ENCODE measurements at regions not wholly inside any gene's neighbourhood (a gene's known extent, or its start where the extent isn't known, plus 50 kb on each side); places are given as distances from the start of the nearest gene placed in this dataset.
"Not testable (repeated sequence)": the region's sequence is repeated elsewhere in the genome, so short reads cannot be mapped to it uniquely, and the experiment has no call there.

GRCh38 chr11:22920939-22921565, 60.8 kb upstream of the CCDC179 start:
- DNase-seq (ENCODE audit: low read depth): no peak

GRCh38 chr11:22922672-22923071, 62.4 kb upstream of the CCDC179 start:
- no peak for DNase-seq (ENCODE audit: low read depth)

DNA sequence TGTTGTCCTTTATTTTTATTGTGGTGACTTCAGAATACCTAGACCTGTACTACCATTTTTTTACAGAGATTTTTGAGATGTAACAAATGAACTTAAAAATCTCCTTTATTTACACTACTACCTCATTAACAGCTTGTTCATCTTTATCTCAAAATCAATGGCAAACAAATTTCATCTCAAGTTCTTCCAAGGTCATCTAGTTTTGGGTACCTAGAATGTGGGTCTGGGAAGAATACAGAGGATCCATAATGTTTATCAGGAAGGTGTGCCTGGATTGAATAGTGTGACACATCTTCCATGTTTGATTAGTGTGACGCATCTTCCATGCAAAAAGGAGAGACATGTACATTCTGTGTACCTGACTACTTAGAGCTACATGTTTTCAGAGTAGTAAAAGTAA, 63.3 kb upstream of the CCDC179 start:
- DNase-seq (ENCODE audit: low read depth): no peak

GRCh38 chr11:22926341-22926740, 66.1 kb upstream of the CCDC179 start:
- DNase-seq (ENCODE audit: low read depth): no peak

- no peak for DNase-seq (ENCODE audit: low read depth)
Observed at GRCh38 chr11:22927793-22928192, 67.5 kb upstream of the CCDC179 start.

DNA sequence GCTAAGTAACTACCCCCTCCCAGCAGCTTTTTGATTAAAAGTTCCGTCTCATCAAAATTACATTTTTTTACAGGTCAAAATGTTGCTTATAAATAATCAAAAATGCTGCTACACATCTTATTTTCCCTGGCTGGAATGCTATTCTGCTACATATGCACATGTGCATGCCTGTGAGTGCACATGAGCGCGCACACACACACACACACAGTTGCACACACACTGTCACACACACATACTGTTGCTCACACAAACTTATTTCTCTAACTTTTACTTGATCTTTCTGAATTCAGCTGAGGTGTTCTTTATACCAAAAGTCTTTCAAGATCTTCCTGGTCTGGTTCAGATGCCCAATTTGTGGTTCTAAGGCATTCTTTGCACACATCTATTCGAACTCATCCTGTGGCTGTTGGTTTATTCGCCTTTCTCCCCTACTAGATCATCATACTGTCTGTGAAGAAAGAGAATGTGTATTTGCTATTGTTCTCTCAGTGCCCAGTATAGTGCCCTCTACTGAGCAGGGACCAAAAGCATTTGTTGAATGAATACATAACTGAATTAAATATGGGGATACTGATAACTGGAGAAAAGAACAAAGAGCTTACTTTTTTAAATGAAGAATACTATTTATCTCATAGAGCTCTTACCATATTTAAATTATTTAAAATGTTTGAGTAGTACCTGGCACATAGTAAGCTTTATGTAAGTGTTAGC, 68.1 kb upstream of the CCDC179 start:
- DNase-seq (ENCODE audit: low read depth): no peak

DNA sequence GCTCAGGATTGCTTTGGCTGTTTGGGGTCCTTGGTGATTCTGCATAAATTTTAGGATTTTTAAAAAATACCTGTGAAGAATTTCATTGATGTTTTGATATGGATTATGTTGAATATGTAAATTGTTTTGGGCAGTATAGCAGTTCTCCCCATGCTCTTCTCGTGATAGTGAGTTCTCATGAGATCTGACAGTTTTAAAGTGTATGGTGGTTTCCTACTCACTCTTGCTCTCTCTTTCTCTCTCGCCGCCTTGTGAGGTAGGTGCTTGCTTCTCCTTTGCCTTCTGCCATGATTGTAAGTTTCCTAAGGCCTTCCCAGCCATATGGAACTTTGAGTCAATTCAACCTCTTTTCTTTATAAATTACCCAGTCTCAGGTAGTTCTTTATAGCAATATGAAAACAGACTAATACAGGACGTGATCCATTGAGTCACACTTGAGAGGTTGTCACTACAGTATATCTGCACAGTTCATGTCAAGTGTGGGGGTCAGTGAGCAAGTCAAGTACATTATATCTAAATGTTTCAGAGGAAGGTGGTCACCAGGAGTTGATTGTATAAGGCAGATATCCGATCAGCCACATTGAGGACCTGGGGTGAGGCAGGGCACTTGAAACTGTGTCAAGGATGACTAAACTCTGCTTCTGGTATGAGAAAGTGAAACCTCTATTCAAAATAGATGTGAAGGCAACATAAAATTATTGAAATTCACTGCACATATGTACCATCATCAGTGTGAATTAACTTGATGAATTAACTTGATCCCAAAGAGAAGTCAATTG, 70.7 kb upstream of the CCDC179 start:
- no peak for DNase-seq (ENCODE audit: low read depth)

- DNase-seq (ENCODE audit: low read depth): no peak
Observed at GRCh38 chr11:22938691-22939090, 78.4 kb upstream of the CCDC179 start.

DNA sequence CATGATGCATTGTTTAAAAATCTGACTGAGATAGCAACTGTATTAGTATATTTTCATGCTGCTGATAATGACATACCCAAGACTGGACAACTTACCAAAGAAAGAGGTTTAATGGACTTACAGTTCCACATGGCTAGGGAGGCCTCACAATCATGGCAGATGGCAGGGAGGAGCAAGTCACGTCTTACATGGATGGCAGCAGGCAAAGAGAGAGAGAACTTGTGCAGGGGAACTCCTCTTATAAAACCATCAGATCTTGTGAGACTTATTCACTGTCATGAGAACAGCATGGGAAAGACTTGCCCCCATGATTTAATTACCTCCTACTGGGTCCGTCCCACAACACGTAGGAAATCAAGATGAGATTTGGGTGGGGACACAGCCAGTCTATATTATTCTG, 81.3 kb upstream of the CCDC179 start:
- not testable (repeated sequence) for DNase-seq (ENCODE audit: low read depth)

- DNase-seq (ENCODE audit: low read depth): no peak
Observed at GRCh38 chr11:22957786-22958185, 97.5 kb upstream of the CCDC179 start.

DNA sequence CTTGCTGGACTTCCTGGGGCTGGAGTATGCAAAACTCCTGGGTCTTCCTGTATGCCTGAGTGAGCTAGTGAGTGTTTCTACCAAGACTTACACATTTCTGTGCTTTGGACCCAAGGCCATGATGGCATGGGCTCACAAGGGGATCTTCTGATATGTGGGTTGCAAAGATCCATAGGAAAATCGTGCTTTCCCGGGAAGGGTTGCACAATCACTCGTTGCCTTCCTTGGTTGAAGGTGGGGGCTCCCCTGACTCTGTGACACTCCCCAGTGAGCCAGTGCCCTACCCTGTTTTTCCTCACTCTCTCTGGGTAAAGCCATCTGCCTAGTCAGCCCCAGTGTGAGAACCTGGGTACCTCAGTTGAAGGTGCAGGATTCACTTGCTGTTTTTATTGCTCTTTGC, 114.0 kb upstream of the CCDC179 start:
- DNase-seq (ENCODE audit: low read depth): no peak

DNA sequence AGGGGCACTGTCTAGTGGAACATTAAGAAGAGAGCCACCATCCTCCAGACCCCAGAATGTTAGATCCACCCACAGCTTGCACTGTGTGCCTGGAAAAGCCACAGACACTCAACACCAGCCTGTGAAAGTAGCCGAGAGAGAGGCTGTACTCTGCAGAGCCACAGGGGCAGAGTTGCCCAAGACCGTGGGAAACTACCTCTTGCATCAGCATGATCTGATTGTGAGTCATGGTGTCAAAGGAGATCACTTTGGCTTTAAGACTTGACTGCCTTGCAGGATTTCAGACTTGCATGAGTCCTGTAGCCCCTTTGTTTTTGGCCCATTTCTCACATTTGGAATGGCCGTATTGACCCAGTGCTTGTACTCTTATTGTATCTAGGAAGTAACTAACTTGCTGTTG, 115.9 kb upstream of the CCDC179 start:
- no peak for DNase-seq (ENCODE audit: low read depth)

GRCh38 chr11:22982903-22983302, 122.6 kb upstream of the CCDC179 start:
- no peak for DNase-seq (ENCODE audit: low read depth)

DNA sequence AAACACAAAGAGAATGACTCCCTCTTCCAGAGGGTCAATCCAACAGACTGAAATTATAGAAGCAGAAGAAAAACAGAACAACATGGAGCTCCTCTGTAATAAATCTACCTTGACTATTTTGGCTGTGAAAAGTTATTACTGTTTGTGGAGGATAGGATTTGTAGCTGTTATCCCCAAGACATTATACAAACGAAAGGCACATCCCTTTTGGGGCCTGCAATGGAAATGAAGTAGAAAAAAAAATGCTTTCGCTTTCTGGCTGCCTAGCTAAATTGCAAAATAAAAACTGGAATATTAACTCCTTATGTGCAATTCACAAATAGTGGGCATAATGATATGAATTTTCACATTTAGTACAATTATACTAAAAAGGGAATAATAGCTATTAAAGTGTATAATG, 123.8 kb upstream of the CCDC179 start:
- DNase-seq (ENCODE audit: low read depth): no peak

DNA sequence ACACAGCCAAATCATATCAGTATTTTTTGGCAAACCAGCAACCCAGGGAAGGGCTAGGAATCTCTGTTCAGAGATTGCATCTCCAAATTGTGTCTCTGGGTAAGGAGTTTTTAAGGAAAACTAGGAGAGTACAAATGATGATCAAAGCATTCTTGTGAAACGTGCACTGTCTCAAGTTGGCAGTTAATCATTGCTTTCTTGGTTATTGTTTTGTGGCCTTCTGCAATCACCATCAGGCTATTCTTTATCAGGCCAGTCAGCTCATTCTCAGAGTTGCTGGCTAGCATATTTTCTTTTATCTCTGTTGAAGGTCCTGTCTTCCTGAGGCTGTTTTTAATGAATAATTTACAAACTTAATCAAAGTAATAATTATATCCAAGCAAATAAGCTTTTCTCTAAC, 129.1 kb upstream of the CCDC179 start:
- no peak for DNase-seq (ENCODE audit: low read depth)

DNA sequence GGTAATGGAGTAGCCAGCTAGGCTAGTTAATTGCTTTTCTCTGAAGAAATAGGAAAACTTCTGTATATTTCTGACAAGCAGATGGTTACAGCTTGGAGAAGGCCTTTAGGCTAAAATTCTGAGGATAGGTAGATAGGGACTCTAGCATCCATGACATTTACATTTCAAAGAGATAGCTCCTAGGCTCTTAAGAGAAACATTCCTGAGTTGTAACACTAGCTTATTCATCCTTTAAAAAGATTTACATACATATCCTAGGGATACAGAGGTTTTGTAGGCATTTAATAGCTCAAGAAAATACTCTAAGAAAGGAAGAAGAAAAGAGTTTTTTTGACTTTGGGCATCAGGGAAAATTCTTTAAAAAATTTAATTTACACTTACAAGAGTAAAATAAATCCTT, 130.9 kb upstream of the CCDC179 start:
- DNase-seq (ENCODE audit: low read depth): no peak

- no peak for DNase-seq (ENCODE audit: low read depth)
Observed at GRCh38 chr11:23006730-23007129, 146.5 kb upstream of the CCDC179 start.

DNA sequence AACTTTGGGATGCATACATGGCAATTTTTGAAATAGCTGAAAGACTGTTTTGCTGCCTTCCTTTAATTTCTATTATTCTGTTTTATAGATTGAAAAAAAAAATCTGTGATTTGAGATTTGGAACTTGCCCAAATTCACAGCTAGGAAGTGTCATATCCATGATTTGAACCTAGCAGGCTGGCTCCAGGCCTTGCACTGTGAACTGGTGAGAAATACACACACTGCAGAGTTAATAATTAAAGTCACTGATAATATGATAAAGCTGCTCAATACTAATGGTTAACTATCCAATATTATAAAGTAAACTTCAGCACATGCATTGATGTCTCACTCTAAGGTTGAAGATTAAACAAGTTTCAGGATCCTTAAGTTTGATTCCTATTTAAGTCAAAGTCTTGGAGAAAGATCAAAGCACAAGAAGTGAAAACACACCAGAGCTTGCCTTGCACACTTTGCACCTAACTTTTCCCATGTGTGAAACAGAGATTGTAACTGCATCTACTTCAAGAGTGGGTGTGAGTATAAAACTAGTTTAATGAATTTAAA, 150.6 kb upstream of the CCDC179 start:
- no peak for DNase-seq (ENCODE audit: low read depth)

GRCh38 chr11:23012930-23013329, 152.7 kb upstream of the CCDC179 start:
- DNase-seq (ENCODE audit: low read depth): no peak

GRCh38 chr11:23013509-23013908, 153.2 kb upstream of the CCDC179 start:
- DNase-seq (ENCODE audit: low read depth): no peak

- no peak for DNase-seq (ENCODE audit: low read depth)
Observed at GRCh38 chr11:23021287-23021863, 161.1 kb upstream of the CCDC179 start.

DNA sequence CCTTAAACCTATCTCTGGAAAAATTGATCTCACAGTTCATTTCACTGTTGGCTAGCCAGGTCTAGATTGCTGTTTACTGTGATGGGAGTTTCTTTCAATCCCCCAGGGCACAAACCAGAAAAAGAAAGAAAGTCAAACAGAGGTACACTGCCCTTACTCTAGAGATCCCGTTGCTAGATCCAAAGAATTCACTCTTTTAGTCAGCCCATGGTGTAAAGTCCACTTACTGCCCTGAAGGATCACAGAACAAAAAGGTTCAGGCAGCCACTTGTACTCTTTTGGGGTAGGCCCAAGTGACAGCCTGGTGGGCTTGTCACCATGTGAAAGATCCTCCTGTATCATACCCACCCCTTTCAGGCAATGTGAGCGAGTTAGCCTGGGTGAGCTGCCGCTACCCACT, 162.6 kb upstream of the CCDC179 start:
- no peak for DNase-seq (ENCODE audit: low read depth)

- no peak for DNase-seq (ENCODE audit: low read depth)
Observed at GRCh38 chr11:23023319-23023718, 163.0 kb upstream of the CCDC179 start.

Measured in CMK (cell line).